ENCODE measurements at regions not wholly inside any gene's neighbourhood (a gene's known extent, or its start where the extent isn't known, plus 50 kb on each side); places are given as distances from the start of the nearest gene placed in this dataset.

DNA sequence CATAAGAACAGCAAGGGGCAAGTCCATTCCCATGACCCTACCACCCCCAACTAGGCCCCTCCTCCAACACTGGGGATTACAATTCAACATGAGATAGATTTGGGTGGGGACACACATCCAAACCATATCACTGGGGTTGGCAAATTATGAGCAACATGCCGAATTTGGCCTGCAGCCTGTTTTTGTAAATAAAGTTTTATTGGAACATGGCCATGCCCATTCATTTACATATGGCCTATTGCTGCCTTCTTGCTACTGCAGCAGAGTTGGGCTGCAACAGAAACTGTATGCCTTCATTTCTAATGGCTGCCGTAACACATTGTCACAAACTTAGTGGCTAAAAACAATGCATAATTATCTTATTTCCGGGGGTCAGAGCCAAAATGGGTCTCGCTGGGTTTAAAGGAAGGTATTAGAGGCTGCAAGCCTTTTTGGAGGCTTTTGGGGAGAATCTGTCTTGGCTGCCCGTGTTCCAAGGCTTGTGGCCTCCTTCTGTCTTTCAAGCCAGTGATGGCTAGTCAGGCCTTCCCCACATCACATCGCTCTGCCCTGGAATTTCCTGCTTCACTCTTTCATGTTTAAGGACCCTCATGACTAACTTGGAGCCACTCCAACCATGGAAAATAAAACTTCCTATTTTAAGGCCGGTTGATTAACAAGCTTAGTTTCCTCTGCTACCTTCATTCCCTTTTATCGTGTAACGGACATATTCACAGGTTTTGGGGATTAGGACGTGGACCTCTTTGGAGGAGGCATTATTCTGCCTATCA, 428.5 kb upstream of the PROK2 start:
- TF ChIP-seq CTCF (IDR thresholded peaks at IDR 0.05; ENCODE audit: low read length, missing control alignments) = no peak
- no peak overlapping the region for H3K4me3 ChIP-seq (replicated peaks; ENCODE audit: low read depth, low read length)
- peak; percentile 42 for DNase-seq (ENCODE audit: low read depth)

DNA sequence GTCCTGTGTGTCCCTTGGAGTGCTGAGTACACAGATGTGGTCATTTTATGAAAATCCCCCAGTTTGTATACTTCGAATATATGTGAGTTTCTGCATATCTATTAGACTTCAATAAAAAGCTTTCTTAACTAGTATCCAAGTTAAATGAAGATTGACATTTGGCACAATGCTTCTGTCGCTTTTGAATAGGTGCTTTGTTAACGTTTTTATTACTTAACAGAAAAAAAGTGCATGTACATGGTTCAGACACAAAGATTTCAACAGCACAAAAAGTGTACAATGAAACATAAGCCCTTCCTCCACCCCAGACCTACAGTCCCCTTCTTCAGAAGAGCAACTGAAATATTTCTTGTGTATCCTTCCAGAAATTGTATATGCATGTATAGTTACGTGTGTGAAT, 427.4 kb upstream of the PROK2 start:
- no peak for TF ChIP-seq CTCF (IDR thresholded peaks at IDR 0.05; ENCODE audit: low read length, missing control alignments)
- no peak for DNase-seq (ENCODE audit: low read depth)
- no peak overlapping the region for H3K4me3 ChIP-seq (replicated peaks; ENCODE audit: low read depth, low read length)

GRCh38 chr3:72210261-72210660, 425.3 kb upstream of the PROK2 start:
- DNase-seq (ENCODE audit: low read depth) = no peak
- no peak overlapping the region for H3K4me3 ChIP-seq (replicated peaks; ENCODE audit: low read depth, low read length)
- no peak for TF ChIP-seq CTCF (IDR thresholded peaks at IDR 0.05; ENCODE audit: low read length, missing control alignments)

DNA sequence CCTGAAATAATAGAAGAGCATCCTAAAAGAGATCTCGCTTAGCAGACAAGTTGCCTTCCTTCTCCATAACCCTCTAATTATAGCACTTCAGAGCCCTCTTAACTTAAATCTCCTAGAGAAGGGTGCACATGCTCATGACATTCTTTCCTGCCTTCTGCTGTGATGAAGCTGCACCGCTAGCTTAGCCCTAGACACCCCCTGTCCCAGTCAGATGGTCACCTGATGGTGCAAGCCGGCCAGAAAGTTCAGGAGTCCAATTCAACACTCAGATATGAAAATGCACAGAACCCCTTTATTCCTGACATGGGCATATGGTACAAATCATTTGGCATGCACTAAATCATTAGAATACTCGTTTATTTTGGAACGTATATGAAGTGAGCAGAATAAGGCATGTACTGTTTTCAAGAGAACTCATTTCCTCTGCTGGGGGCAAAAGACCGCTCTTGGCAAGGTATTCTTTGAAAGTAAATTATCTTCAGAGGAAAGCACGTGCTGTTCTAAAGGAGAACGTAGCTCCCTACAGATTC, 420.4 kb upstream of the PROK2 start:
- TF ChIP-seq CTCF (IDR thresholded peaks at IDR 0.05; ENCODE audit: low read length, missing control alignments) = no peak
- no peak overlapping the region for H3K4me3 ChIP-seq (replicated peaks; ENCODE audit: low read depth, low read length)
- DNase-seq (ENCODE audit: low read depth) = no peak

DNA sequence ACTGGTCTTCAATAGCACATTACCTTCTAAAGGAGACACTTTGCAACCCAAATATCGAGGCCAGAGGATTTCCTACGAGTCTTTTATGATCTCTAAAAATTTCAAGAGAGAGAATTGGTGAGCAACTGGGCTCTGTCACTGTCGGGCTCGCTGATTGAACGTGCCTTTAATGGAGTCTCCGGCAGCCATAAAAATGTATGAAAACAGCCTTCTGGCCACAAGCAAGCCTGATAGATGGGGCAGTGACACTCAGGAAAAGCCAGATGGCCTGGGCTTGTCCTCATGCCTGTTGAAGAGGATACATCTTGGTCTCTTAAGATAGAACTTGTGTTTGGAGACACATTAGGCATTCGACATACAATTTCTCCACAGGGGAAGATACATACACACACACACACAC, 419.5 kb upstream of the PROK2 start:
- H3K4me3 ChIP-seq (replicated peaks; ENCODE audit: low read depth, low read length) = no peak overlapping the region
- no peak for DNase-seq (ENCODE audit: low read depth)

DNA sequence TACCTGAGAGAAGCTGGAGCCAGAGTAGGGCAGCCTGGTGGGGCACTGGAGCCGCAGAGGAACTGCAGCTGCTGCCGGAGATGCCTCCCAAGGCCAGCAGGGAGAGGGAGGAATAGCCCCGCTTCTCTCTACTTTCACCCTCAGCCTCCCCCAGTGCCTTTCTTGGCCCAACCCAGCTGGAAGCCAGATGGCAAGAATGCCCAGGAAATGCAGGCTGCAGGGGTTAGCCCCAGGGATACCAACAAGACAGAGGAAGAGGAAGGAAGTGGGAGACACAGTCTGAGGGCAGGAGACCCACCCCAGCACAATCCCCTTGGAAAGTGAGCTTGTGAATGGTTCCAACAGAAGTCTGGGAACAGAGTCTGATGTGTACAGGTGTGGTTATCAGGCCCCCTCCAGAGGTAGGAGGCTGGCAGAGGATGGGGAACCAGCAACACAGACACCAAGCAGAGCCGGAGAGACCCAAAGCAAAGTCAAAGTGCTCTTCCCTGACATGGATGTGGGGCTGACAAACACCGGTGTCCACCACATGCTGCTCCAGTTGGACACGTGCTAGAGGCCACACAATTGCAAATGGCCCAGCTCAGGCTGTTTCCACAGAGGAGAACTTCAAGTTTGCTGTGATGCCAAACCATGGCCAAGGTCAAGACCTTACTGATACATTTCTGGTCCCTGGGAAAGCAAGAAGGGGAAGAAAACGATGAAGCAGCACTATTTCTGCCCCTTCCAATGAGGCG, 418.8 kb upstream of the PROK2 start:
- no peak for DNase-seq (ENCODE audit: low read depth)
- no peak overlapping the region for H3K4me3 ChIP-seq (replicated peaks; ENCODE audit: low read depth, low read length)
- no peak for TF ChIP-seq CTCF (IDR thresholded peaks at IDR 0.05; ENCODE audit: low read length, missing control alignments)

More for the DNA sequence above, 419.5 kb upstream of the PROK2 start:
- no peak for TF ChIP-seq CTCF (IDR thresholded peaks at IDR 0.05; ENCODE audit: low read length, missing control alignments)

All from fibroblast of pulmonary artery (primary cell).